ENCODE measurements at regions not wholly inside any gene's neighbourhood (a gene's known extent, or its start where the extent isn't known, plus 50 kb on each side); places are given as distances from the start of the nearest gene placed in this dataset.

DNA sequence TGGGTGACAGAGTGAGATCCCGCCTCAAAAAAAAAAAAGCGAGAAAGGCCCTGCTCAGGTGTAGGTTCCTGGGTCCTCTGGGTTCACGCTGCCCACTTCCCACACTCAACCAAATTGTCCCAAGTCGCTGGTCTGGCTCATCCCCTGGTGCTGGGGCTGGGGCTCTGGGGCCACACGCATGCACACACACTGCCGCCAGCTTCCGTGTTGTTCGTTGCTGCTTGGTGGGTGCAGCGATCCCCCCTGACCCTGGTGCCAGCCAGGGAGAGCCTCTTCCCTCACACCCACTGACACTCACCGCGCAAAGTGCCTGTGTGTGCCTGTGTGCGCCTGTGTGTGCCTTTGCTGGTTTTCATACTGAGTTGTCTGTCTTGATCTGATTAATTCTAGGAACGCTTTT, 124.1 kb upstream of the NKX1-1 start:
- TF ChIP-seq, protein P1, sequence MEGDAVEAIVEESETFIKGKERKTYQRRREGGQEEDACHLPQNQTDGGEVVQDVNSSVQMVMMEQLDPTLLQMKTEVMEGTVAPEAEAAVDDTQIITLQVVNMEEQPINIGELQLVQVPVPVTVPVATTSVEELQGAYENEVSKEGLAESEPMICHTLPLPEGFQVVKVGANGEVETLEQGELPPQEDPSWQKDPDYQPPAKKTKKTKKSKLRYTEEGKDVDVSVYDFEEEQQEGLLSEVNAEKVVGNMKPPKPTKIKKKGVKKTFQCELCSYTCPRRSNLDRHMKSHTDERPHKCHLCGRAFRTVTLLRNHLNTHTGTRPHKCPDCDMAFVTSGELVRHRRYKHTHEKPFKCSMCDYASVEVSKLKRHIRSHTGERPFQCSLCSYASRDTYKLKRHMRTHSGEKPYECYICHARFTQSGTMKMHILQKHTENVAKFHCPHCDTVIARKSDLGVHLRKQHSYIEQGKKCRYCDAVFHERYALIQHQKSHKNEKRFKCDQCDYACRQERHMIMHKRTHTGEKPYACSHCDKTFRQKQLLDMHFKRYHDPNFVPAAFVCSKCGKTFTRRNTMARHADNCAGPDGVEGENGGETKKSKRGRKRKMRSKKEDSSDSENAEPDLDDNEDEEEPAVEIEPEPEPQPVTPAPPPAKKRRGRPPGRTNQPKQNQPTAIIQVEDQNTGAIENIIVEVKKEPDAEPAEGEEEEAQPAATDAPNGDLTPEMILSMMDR (conservative IDR thresholded peaks at IDR 0.05; ENCODE audit: low read depth, low read length), result no peak
- no peak for TF ChIP-seq EZH2phosphoT487 (IDR thresholded peaks at IDR 0.05; ENCODE audit: borderline replicate concordance, low read length)

Data from PC-3 (cell line).